GM12878 (cell line): ENCODE measurements at regions not wholly inside any gene's neighbourhood (a gene's known extent, or its start where the extent isn't known, plus 50 kb on each side); places are given as distances from the start of the nearest gene placed in this dataset.

Experiments used
- ATAC-seq: fragments of 200-7000 bp; cut with Tn5 transposase; 3 replicates; pipeline ENCODE4 v1.9.1; 2020; ENCODE audit warnings: mild to moderate bottlenecking, moderate library complexity
- BruUV-seq: library from RNA; stranded (reverse); fragments of 400-500 nt; replicated peaks from 2 replicates; lab custom pipeline; 2021; lab: Mats Ljungman, UMichigan
- CTCF ChIA-PET: fragments of 300-600 bp; sonication (Branson Sonifier 250); formaldehyde crosslinking; extraction: SDS; loops from one replicate; lab custom pipeline; 2021; ENCODE audit warnings: inconsistent platforms; lab: Yijun Ruan, JAX
- POLR2A ChIA-PET: fragments of 350-600 bp; formaldehyde crosslinking; extraction: SDS; loops from one replicate; lab custom pipeline; 2021; ENCODE audit warnings: inconsistent platforms; lab: Charles Lee
- RAD21 ChIA-PET: fragments of 300-600 bp; sonication (Branson Sonifier 250); formaldehyde crosslinking; loops from one replicate; lab custom pipeline; 2023; ENCODE audit warnings: antibody characterized with exemption; ENCODE audit not compliant: unreplicated experiment; lab: Charles Lee
- SMC1A ChIA-PET: fragments of 300-600 bp; sonication (Branson Sonifier 250); formaldehyde crosslinking; loops from one replicate; lab custom pipeline; 2023; ENCODE audit not compliant: unreplicated experiment, uncharacterized antibody; lab: Charles Lee
- DNase-seq: peaks from one replicate; pipeline ENCODE4 v3.0.0-alpha.2; 2011; ENCODE audit warnings: low read depth, low spot score
- FAIRE-seq: peaks from 3 replicates; lab custom pipeline; 2011; peaks lifted over from hg19 to GRCh38; lab: Jason Lieb, UNC
- H2AFZ ChIP-seq: 2 replicates; pipeline ENCODE4 v1.6.0; 2011; ENCODE audit warnings: low read depth, low read length, control low read depth; ENCODE audit not compliant: control insufficient read depth
- H3K27ac ChIP-seq: 2 replicates; pipeline ENCODE4 v1.5.1; 2011; ENCODE audit warnings: control low read depth; ENCODE audit not compliant: control insufficient read depth, insufficient read depth
- H3K27me3 ChIP-seq, 2 experiments: replicated peaks in 1 of 2; 2 replicates each; pipeline versions ENCODE4 v1.6.0 to v1.6.1; 2011; ENCODE audit warnings: low read length in 1 of 2; ENCODE audit not compliant: control insufficient read depth in 2 of 2, insufficient read depth in 2 of 2
- H3K36me3 ChIP-seq, 2 experiments: 2 replicates each; pipeline ENCODE4 v1.5.1; 2011; ENCODE audit warnings: low read length in 1 of 2; ENCODE audit not compliant: control insufficient read depth in 2 of 2, insufficient read depth in 2 of 2
- H3K4me1 ChIP-seq: 2 replicates; pipeline ENCODE4 v1.6.1; 2011; ENCODE audit warnings: mild to moderate bottlenecking, low read length, moderate library complexity, mixed read lengths; ENCODE audit not compliant: control insufficient read depth, insufficient read depth
- H3K4me2 ChIP-seq: 2 replicates; pipeline ENCODE4 v1.6.0; 2011; ENCODE audit warnings: control low read depth; ENCODE audit not compliant: control insufficient read depth, insufficient read depth
- H3K4me3 ChIP-seq: fragments of 200-600 bp; sonication (generic); 2 replicates; pipeline ENCODE4 v1.5.1; 2016
- H3K79me2 ChIP-seq: 2 replicates; pipeline ENCODE4 v1.6.0; 2011; ENCODE audit warnings: low read length; ENCODE audit not compliant: control insufficient read depth, insufficient read depth
- H3K9ac ChIP-seq: 2 replicates; pipeline ENCODE4 v1.8.0; 2011; ENCODE audit warnings: low read length, control low read depth, mixed read lengths; ENCODE audit not compliant: control insufficient read depth, insufficient read depth
- H3K9me3 ChIP-seq: replicated peaks from 3 replicates; pipeline ENCODE4 v1.5.1; 2011; ENCODE audit warnings: mild to moderate bottlenecking, low read length; ENCODE audit not compliant: control insufficient read depth, insufficient read depth
- H4K20me1 ChIP-seq: 2 replicates; pipeline ENCODE4 v1.6.0; 2011; ENCODE audit not compliant: control insufficient read depth, insufficient read depth
- CBFB ChIP-seq: IDR thresholded peaks from 2 replicates; pipeline ENCODE4 v1.6.1; 2016; ENCODE audit warnings: antibody characterized with exemption, low read depth
- FOS ChIP-seq: IDR thresholded peaks from 3 replicates; pipeline ENCODE4 v1.6.1; 2011; ENCODE audit warnings: borderline replicate concordance; ENCODE audit not compliant: insufficient read length; ENCODE audit errors: extremely low read depth
- IKZF1 ChIP-seq: fragments of 450-650 bp; conservative IDR thresholded peaks from 2 replicates; pipeline ENCODE4 v1.6.1; 2017; ENCODE audit warnings: antibody characterized with exemption, mild to moderate bottlenecking
- NBN ChIP-seq: fragments of 450-650 bp; IDR thresholded peaks from 2 replicates; pipeline ENCODE4 v1.6.1; 2016
- RCOR1 ChIP-seq: conservative IDR thresholded peaks from 2 replicates; pipeline ENCODE4 v1.6.1; 2012; ENCODE audit warnings: low read depth, low read length, improper control_type of control experiment
- RUNX3 ChIP-seq: IDR thresholded peaks from 2 replicates; pipeline ENCODE4 v1.6.1; 2012; ENCODE audit warnings: low read length, inconsistent platforms
- ZNF217 ChIP-seq: fragments of 450-650 bp; IDR thresholded peaks from 2 replicates; pipeline ENCODE4 v1.6.1; 2017; ENCODE audit warnings: antibody characterized with exemption, mild to moderate bottlenecking
- WGBS: methylation state at CpG from one replicate; pipeline ENCODE4 v1.1.6; 2016; ENCODE audit warnings: low lambda C conversion rate; ENCODE audit not compliant: insufficient replicate concordance, insufficient coverage; ENCODE audit errors: missing lambda C conversion rate; 5-methylcytosine and 5-hydroxymethylcytosine counted together
- in situ Hi-C: fragments of 300-500 bp; cut with MboI; formaldehyde crosslinking; loops from 9 replicates; pipeline ENCODE4 v1.14.3; 2018; ENCODE audit warnings: mixed read lengths
- intact Hi-C: fragments of 100-400 bp; cut with micrococcal nuclease; formaldehyde crosslinking; loops from one replicate; pipeline ENCODE4 v1.14.2; 2022; ENCODE audit not compliant: unreplicated experiment
- TF ChIP-seq, protein P1 (sequence below): fragments of 450-650 bp; conservative IDR thresholded peaks from 2 replicates; pipeline ENCODE4 v1.6.1; 2017; ENCODE audit warnings: mild to moderate bottlenecking, moderate library complexity
- TF ChIP-seq, protein P2 (sequence below): IDR thresholded peaks from 2 replicates; pipeline ENCODE4 v1.6.1; 2012; ENCODE audit warnings: low read depth, low read length, improper control_type of control experiment
- TF ChIP-seq, protein P3 (sequence below): fragments of 450-650 bp; IDR thresholded peaks from 2 replicates; pipeline ENCODE4 v1.6.1; 2017; ENCODE audit warnings: borderline replicate concordance
- TF ChIP-seq, protein P4 (sequence below): fragments of 150-350 bp; IDR thresholded peaks from 2 replicates; pipeline ENCODE4 v1.6.1; 2014; ENCODE audit warnings: mild to moderate bottlenecking, low read depth, low read length
- TF ChIP-seq, protein P5 (sequence below): fragments of 450-650 bp; IDR thresholded peaks from 2 replicates; pipeline ENCODE4 v1.6.1; 2018; ENCODE audit warnings: mild to moderate bottlenecking, low read depth, moderate library complexity; ENCODE audit not compliant: partially characterized antibody

DNA sequence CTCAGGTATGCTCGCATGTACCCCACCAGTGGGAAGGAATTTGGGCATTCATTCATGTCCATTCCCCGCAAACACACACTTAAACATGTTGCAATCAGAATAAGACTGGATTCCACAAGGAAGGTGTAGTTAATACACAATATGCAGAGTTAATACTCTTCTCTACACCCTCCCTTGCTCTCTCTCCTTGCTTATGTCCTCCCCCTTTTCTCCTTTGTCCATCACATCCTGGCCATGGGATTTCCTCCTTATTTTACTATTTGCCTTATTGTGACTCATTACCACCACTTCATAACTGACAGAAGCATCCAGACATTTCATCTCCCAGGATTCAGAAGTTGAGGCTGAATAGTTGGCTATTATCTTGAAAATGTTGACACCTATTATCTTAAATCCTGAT is 473.8 kb upstream of the SPHKAP start:
- no peaks in the 10 kb centered on the region for H3K9me3 ChIP-seq
- SMC1A ChIA-PET: no interaction called here
- no peak overlapping the region for H3K4me3 ChIP-seq
- no peak overlapping the region for H2AFZ ChIP-seq
- BruUV-seq: no TSS peak
- TF ChIP-seq NBN (no peak), CBFB (no peak), IKZF1 (no peak), FOS (no peak), RCOR1 (no peak), ZNF217 (no peak), RUNX3 (no peak)
- TF ChIP-seq, protein P1, sequence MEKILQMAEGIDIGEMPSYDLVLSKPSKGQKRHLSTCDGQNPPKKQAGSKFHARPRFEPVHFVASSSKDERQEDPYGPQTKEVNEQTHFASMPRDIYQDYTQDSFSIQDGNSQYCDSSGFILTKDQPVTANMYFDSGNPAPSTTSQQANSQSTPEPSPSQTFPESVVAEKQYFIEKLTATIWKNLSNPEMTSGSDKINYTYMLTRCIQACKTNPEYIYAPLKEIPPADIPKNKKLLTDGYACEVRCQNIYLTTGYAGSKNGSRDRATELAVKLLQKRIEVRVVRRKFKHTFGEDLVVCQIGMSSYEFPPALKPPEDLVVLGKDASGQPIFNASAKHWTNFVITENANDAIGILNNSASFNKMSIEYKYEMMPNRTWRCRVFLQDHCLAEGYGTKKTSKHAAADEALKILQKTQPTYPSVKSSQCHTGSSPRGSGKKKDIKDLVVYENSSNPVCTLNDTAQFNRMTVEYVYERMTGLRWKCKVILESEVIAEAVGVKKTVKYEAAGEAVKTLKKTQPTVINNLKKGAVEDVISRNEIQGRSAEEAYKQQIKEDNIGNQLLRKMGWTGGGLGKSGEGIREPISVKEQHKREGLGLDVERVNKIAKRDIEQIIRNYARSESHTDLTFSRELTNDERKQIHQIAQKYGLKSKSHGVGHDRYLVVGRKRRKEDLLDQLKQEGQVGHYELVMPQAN: no peak
- TF ChIP-seq, protein P2, sequence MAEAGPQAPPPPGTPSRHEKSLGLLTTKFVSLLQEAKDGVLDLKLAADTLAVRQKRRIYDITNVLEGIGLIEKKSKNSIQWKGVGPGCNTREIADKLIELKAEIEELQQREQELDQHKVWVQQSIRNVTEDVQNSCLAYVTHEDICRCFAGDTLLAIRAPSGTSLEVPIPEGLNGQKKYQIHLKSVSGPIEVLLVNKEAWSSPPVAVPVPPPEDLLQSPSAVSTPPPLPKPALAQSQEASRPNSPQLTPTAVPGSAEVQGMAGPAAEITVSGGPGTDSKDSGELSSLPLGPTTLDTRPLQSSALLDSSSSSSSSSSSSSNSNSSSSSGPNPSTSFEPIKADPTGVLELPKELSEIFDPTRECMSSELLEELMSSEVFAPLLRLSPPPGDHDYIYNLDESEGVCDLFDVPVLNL: no peak
- TF ChIP-seq, protein P3, sequence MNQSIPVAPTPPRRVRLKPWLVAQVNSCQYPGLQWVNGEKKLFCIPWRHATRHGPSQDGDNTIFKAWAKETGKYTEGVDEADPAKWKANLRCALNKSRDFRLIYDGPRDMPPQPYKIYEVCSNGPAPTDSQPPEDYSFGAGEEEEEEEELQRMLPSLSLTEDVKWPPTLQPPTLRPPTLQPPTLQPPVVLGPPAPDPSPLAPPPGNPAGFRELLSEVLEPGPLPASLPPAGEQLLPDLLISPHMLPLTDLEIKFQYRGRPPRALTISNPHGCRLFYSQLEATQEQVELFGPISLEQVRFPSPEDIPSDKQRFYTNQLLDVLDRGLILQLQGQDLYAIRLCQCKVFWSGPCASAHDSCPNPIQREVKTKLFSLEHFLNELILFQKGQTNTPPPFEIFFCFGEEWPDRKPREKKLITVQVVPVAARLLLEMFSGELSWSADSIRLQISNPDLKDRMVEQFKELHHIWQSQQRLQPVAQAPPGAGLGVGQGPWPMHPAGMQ: no peak
- TF ChIP-seq, protein P4, sequence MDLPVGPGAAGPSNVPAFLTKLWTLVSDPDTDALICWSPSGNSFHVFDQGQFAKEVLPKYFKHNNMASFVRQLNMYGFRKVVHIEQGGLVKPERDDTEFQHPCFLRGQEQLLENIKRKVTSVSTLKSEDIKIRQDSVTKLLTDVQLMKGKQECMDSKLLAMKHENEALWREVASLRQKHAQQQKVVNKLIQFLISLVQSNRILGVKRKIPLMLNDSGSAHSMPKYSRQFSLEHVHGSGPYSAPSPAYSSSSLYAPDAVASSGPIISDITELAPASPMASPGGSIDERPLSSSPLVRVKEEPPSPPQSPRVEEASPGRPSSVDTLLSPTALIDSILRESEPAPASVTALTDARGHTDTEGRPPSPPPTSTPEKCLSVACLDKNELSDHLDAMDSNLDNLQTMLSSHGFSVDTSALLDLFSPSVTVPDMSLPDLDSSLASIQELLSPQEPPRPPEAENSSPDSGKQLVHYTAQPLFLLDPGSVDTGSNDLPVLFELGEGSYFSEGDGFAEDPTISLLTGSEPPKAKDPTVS: no peak
- TF ChIP-seq, protein P5, sequence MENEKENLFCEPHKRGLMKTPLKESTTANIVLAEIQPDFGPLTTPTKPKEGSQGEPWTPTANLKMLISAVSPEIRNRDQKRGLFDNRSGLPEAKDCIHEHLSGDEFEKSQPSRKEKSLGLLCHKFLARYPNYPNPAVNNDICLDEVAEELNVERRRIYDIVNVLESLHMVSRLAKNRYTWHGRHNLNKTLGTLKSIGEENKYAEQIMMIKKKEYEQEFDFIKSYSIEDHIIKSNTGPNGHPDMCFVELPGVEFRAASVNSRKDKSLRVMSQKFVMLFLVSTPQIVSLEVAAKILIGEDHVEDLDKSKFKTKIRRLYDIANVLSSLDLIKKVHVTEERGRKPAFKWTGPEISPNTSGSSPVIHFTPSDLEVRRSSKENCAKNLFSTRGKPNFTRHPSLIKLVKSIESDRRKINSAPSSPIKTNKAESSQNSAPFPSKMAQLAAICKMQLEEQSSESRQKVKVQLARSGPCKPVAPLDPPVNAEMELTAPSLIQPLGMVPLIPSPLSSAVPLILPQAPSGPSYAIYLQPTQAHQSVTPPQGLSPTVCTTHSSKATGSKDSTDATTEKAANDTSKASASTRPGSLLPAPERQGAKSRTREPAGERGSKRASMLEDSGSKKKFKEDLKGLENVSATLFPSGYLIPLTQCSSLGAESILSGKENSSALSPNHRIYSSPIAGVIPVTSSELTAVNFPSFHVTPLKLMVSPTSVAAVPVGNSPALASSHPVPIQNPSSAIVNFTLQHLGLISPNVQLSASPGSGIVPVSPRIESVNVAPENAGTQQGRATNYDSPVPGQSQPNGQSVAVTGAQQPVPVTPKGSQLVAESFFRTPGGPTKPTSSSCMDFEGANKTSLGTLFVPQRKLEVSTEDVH: no peak
- no peak overlapping the region for H3K9ac ChIP-seq
- in situ Hi-C loops: loop anchor here (25.0 kb wide), 1 partner anchor 718 kb away; no protein-coding TSS in a partner anchor
- 0% methylated on average over 2 of the region's 2 CpGs for WGBS
- H3K36me3 ChIP-seq: no peaks in the 10 kb centered on the region
- no peaks in the 10 kb centered on the region for H4K20me1 ChIP-seq
- H3K4me1 ChIP-seq: no peaks in the 10 kb centered on the region
- H3K27me3 ChIP-seq: no peaks in the 10 kb centered on the region
- no peak overlapping the region for H3K27ac ChIP-seq
- POLR2A ChIA-PET: no interaction called here
- no peak overlapping the region for H3K4me2 ChIP-seq
- RAD21 ChIA-PET: no interaction called here
- CTCF ChIA-PET: no interaction called here
- FAIRE-seq (no peak), ATAC-seq (no peak), DNase-seq (no peak)
- no peaks in the 10 kb centered on the region for H3K79me2 ChIP-seq
- intact Hi-C loops: loop anchor here (5.0 kb wide), 2 partner anchors 718 to 763 kb away; no protein-coding TSS in a partner anchor
